ENCODE measurements at regions not wholly inside any gene's neighbourhood (a gene's known extent, or its start where the extent isn't known, plus 50 kb on each side); places are given as distances from the start of the nearest gene placed in this dataset.

- Histone ChIP-seq H3K27me3 (ENCODE audit: control insufficient read depth, insufficient read depth, low read length) (no peaks in the 10 kb centered on the region), H3K9me3 (ENCODE audit: control insufficient read depth, insufficient read depth, low read length) (no peaks in the 10 kb centered on the region), H3K4me3 (ENCODE audit: low read depth, low read length) (no peak overlapping the region), H3K27ac (ENCODE audit: low read depth, low read length) (no peak overlapping the region), H3K4me1 (ENCODE audit: control insufficient read depth, insufficient read depth, low read length) (peaks cover 30% of the 10 kb centered on the region), H3K36me3 (ENCODE audit: control insufficient read depth, insufficient read depth, low read length) (no peaks in the 10 kb centered on the region), H3K9ac (ENCODE audit: low read depth, low read length) (no peak overlapping the region)
Measured at GRCh38 chr15:61682891-61683735, 377.1 kb downstream of the VPS13C start.

- Histone ChIP-seq H3K9ac (ENCODE audit: low read depth, low read length) (no peak overlapping the region), H3K4me1 (ENCODE audit: control insufficient read depth, insufficient read depth, low read length) (peaks cover 30% of the 10 kb centered on the region), H3K27ac (ENCODE audit: low read depth, low read length) (no peak overlapping the region), H3K9me3 (ENCODE audit: control insufficient read depth, insufficient read depth, low read length) (no peaks in the 10 kb centered on the region), H3K27me3 (ENCODE audit: control insufficient read depth, insufficient read depth, low read length) (no peaks in the 10 kb centered on the region), H3K4me3 (ENCODE audit: low read depth, low read length) (no peak overlapping the region), H3K36me3 (ENCODE audit: control insufficient read depth, insufficient read depth, low read length) (no peaks in the 10 kb centered on the region)
Measured at GRCh38 chr15:61681676-61682075, 378.6 kb downstream of the VPS13C start.

- Histone ChIP-seq H3K27ac (ENCODE audit: low read depth, low read length) (peak overlapping the region; percentile 51), H3K9me3 (ENCODE audit: control insufficient read depth, insufficient read depth, low read length) (no peaks in the 10 kb centered on the region), H3K36me3 (ENCODE audit: control insufficient read depth, insufficient read depth, low read length) (no peaks in the 10 kb centered on the region), H3K27me3 (ENCODE audit: control insufficient read depth, insufficient read depth, low read length) (no peaks in the 10 kb centered on the region), H3K4me1 (ENCODE audit: control insufficient read depth, insufficient read depth, low read length) (peaks cover 30% of the 10 kb centered on the region), H3K4me3 (ENCODE audit: low read depth, low read length) (no peak overlapping the region), H3K9ac (ENCODE audit: low read depth, low read length) (no peak overlapping the region)
Measured at GRCh38 chr15:61681038-61681418, 379.2 kb downstream of the VPS13C start.

GRCh38 chr15:61680260-61681037 lies 379.8 kb downstream of the VPS13C start:
- Histone ChIP-seq H3K9ac (ENCODE audit: low read depth, low read length) (no peak overlapping the region), H3K4me1 (ENCODE audit: control insufficient read depth, insufficient read depth, low read length) (peaks cover 30% of the 10 kb centered on the region), H3K36me3 (ENCODE audit: control insufficient read depth, insufficient read depth, low read length) (no peaks in the 10 kb centered on the region), H3K4me3 (ENCODE audit: low read depth, low read length) (no peak overlapping the region), H3K27me3 (ENCODE audit: control insufficient read depth, insufficient read depth, low read length) (no peaks in the 10 kb centered on the region), H3K27ac (ENCODE audit: low read depth, low read length) (peak overlapping the region; percentile 51), H3K9me3 (ENCODE audit: control insufficient read depth, insufficient read depth, low read length) (no peaks in the 10 kb centered on the region)

- H3K27me3 ChIP-seq (ENCODE audit: control insufficient read depth, insufficient read depth, low read length): no peaks in the 10 kb centered on the region
- no peak overlapping the region for H3K4me3 ChIP-seq (ENCODE audit: low read depth, low read length)
- H3K36me3 ChIP-seq (ENCODE audit: control insufficient read depth, insufficient read depth, low read length): no peaks in the 10 kb centered on the region
- no peak overlapping the region for H3K27ac ChIP-seq (ENCODE audit: low read depth, low read length)
- no peak overlapping the region for H3K9ac ChIP-seq (ENCODE audit: low read depth, low read length)
- no peaks in the 10 kb centered on the region for H3K9me3 ChIP-seq (ENCODE audit: control insufficient read depth, insufficient read depth, low read length)
- no peaks in the 10 kb centered on the region for H3K4me1 ChIP-seq (ENCODE audit: control insufficient read depth, insufficient read depth, low read length)
Measured at GRCh38 chr15:61671736-61672135, 388.5 kb downstream of the VPS13C start.

- Histone ChIP-seq H3K4me1 (ENCODE audit: control insufficient read depth, insufficient read depth, low read length) (no peaks in the 10 kb centered on the region), H3K27ac (ENCODE audit: low read depth, low read length) (no peak overlapping the region), H3K9ac (ENCODE audit: low read depth, low read length) (no peak overlapping the region), H3K36me3 (ENCODE audit: control insufficient read depth, insufficient read depth, low read length) (no peaks in the 10 kb centered on the region), H3K4me3 (ENCODE audit: low read depth, low read length) (no peak overlapping the region), H3K9me3 (ENCODE audit: control insufficient read depth, insufficient read depth, low read length) (no peaks in the 10 kb centered on the region), H3K27me3 (ENCODE audit: control insufficient read depth, insufficient read depth, low read length) (no peaks in the 10 kb centered on the region)
Measured at GRCh38 chr15:61668444-61668843, 391.8 kb downstream of the VPS13C start.

- H3K27me3 ChIP-seq (ENCODE audit: control insufficient read depth, insufficient read depth, low read length): no peaks in the 10 kb centered on the region
Measured at GRCh38 chr15:61661791-61662190, 398.5 kb downstream of the VPS13C start.

GRCh38 chr15:61660579-61660978 lies 399.7 kb downstream of the VPS13C start:
- Histone ChIP-seq H3K9ac (ENCODE audit: low read depth, low read length) (no peak overlapping the region), H3K4me3 (ENCODE audit: low read depth, low read length) (no peak overlapping the region), H3K36me3 (ENCODE audit: control insufficient read depth, insufficient read depth, low read length) (no peaks in the 10 kb centered on the region), H3K27me3 (ENCODE audit: control insufficient read depth, insufficient read depth, low read length) (no peaks in the 10 kb centered on the region), H3K27ac (ENCODE audit: low read depth, low read length) (no peak overlapping the region), H3K4me1 (ENCODE audit: control insufficient read depth, insufficient read depth, low read length) (0 out of 2 replicates have a peak, but pooled peaks cover 4% of the 10 kb centered on the region), H3K9me3 (ENCODE audit: control insufficient read depth, insufficient read depth, low read length) (no peaks in the 10 kb centered on the region)

More at GRCh38 chr15:61661791-61662190, 398.5 kb downstream of the VPS13C start:
- Histone ChIP-seq H3K4me3 (ENCODE audit: low read depth, low read length) (no peak overlapping the region), H3K9ac (ENCODE audit: low read depth, low read length) (no peak overlapping the region), H3K4me1 (ENCODE audit: control insufficient read depth, insufficient read depth, low read length) (0 out of 2 replicates have a peak, but pooled peaks cover 4% of the 10 kb centered on the region), H3K27ac (ENCODE audit: low read depth, low read length) (no peak overlapping the region), H3K36me3 (ENCODE audit: control insufficient read depth, insufficient read depth, low read length) (no peaks in the 10 kb centered on the region), H3K9me3 (ENCODE audit: control insufficient read depth, insufficient read depth, low read length) (no peaks in the 10 kb centered on the region)

- Histone ChIP-seq H3K9ac (ENCODE audit: low read depth, low read length) (no peak overlapping the region), H3K27me3 (ENCODE audit: control insufficient read depth, insufficient read depth, low read length) (no peaks in the 10 kb centered on the region), H3K4me1 (ENCODE audit: control insufficient read depth, insufficient read depth, low read length) (0 out of 2 replicates have a peak, but pooled peaks cover 4% of the 10 kb centered on the region), H3K27ac (ENCODE audit: low read depth, low read length) (no peak overlapping the region), H3K4me3 (ENCODE audit: low read depth, low read length) (no peak overlapping the region), H3K9me3 (ENCODE audit: control insufficient read depth, insufficient read depth, low read length) (no peaks in the 10 kb centered on the region), H3K36me3 (ENCODE audit: control insufficient read depth, insufficient read depth, low read length) (no peaks in the 10 kb centered on the region)
Measured at GRCh38 chr15:61659566-61660190, 400.6 kb downstream of the VPS13C start.

GRCh38 chr15:61657461-61657860 lies 402.8 kb downstream of the VPS13C start:
- H3K36me3 ChIP-seq (ENCODE audit: control insufficient read depth, insufficient read depth, low read length): no peaks in the 10 kb centered on the region
- H3K27ac ChIP-seq (ENCODE audit: low read depth, low read length): no peak overlapping the region
- H3K27me3 ChIP-seq (ENCODE audit: control insufficient read depth, insufficient read depth, low read length): no peaks in the 10 kb centered on the region
- H3K9ac ChIP-seq (ENCODE audit: low read depth, low read length): no peak overlapping the region
- H3K4me1 ChIP-seq (ENCODE audit: control insufficient read depth, insufficient read depth, low read length): 0 out of 2 replicates have a peak, but pooled peaks cover 4% of the 10 kb centered on the region
- no peaks in the 10 kb centered on the region for H3K9me3 ChIP-seq (ENCODE audit: control insufficient read depth, insufficient read depth, low read length)
- H3K4me3 ChIP-seq (ENCODE audit: low read depth, low read length): no peak overlapping the region

Measured in HUES48 (cell line).